ENCODE measurements at regions not wholly inside any gene's neighbourhood (a gene's known extent, or its start where the extent isn't known, plus 50 kb on each side); places are given as distances from the start of the nearest gene placed in this dataset.

GRCh38 chr13:64075543-64076271 is 2660.1 kb upstream of the PCDH20 start:
- no peak for TF ChIP-seq CTCF (IDR thresholded peaks at IDR 0.05; ENCODE audit: insufficient read depth, low read depth, low read length)
- no peak for TF ChIP-seq EZH2 (IDR thresholded peaks at IDR 0.05; ENCODE audit: insufficient read depth, low read length)

Data from astrocyte (in vitro differentiated cells and primary cell).